Activated CD8-positive, alpha-beta T cell treated with anti-CD3 and anti-CD28 coated beads for 36 hours (primary cell): ENCODE measurements at regions not wholly inside any gene's neighbourhood (a gene's known extent, or its start where the extent isn't known, plus 50 kb on each side); places are given as distances from the start of the nearest gene placed in this dataset.

Experiments
- ATAC-seq: fragments of 200-7000 bp; cut with Tn5 transposase; one replicate; pipeline ENCODE4 v1.10.0; 2021; ENCODE audit warnings: mild to moderate bottlenecking, moderate library complexity
- CTCF ChIA-PET: fragments of 350-600 bp; sonication (Branson Sonifier 250); formaldehyde crosslinking; loops from one replicate; lab custom pipeline; 2021; ENCODE audit warnings: antibody characterized with exemption; lab: Charles Lee
- POLR2A ChIA-PET: fragments of 350-600 bp; sonication (Branson Sonifier 250); formaldehyde crosslinking; loops from one replicate; lab custom pipeline; 2021; ENCODE audit warnings: antibody characterized with exemption; lab: Charles Lee
- DNase-seq: peaks from one replicate; pipeline ENCODE4 v3.0.0-alpha.2; 2020
- H3K27ac Mint-ChIP-seq: one replicate; pipeline ENCODE4 v1.8.0; 2021; ENCODE audit warnings: mild to moderate bottlenecking, mixed read lengths
- H3K27me3 Mint-ChIP-seq: one replicate; pipeline ENCODE4 v1.8.0; 2021; ENCODE audit warnings: mixed read lengths
- H3K36me3 Mint-ChIP-seq: one replicate; pipeline ENCODE4 v1.8.0; 2021; ENCODE audit warnings: low read depth, mixed read lengths
- H3K4me1 Mint-ChIP-seq: one replicate; pipeline ENCODE4 v1.8.0; 2021; ENCODE audit warnings: low read depth, mixed read lengths
- H3K4me3 Mint-ChIP-seq: one replicate; pipeline ENCODE4 v1.8.0; 2021; ENCODE audit warnings: mild to moderate bottlenecking, moderate library complexity, mixed read lengths
- H3K9me3 Mint-ChIP-seq: one replicate; pipeline ENCODE4 v1.8.0; 2021; ENCODE audit warnings: mixed read lengths
- intact Hi-C: fragments of 100-400 bp; cut with micrococcal nuclease; formaldehyde crosslinking; loops from one replicate; pipeline ENCODE4 v1.10.0; 2022
- TF ChIP-seq, protein P1 (sequence below): fragments of 200-600 bp; IDR thresholded peaks from one replicate; pipeline ENCODE4 v1.8.0; 2022; ENCODE audit warnings: antibody characterized with exemption, mild to moderate bottlenecking

DNA sequence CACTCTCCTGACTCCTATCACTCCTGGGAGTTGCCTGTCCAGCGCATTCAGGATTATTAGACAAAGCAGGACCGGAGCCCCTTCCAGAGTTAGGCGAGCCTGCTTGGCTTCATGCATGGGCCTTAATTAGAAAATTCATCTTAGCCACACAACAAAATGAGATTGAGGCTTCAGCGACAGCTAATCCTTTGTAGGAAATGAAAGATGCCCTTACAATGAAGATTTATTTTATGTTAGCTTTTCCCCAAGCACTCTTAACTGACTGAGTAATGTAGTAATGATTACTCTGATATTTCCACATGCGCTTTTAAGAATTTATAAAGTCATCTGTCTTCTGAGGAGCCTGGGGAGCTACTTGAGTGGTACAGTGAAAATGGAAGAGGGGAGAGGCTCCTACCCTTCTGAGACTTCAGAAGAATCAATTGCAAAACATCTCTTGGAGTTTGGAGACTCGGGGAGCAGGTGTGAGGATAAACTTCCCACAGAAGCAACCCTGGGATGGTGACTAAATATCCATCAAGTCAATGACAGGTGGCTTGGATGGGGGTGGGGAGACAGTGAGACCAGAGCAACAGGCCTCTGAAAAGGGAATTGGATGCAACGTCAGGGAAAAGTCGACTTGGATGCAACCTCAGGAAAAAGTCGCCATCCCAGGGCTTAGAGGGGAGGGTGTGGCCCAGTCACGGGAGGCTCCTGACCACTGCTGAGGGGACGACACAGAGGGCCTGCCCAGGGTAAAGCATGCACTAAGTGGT is 434.5 kb upstream of the B3GAT1 start:
- POLR2A ChIA-PET: no interaction called here
- CTCF ChIA-PET: interaction anchor here (1.2 kb wide), 1 partner anchor 22 kb away, joined by 3 read pairs; no protein-coding TSS in a partner anchor
- H3K27me3 Mint-ChIP-seq: peaks cover 14% of the 10 kb centered on the region
- no peak overlapping the region for H3K4me3 Mint-ChIP-seq
- H3K9me3 Mint-ChIP-seq: no peaks in the 10 kb centered on the region
- DNase-seq (no peak), ATAC-seq (no peak)
- TF ChIP-seq, protein P1, sequence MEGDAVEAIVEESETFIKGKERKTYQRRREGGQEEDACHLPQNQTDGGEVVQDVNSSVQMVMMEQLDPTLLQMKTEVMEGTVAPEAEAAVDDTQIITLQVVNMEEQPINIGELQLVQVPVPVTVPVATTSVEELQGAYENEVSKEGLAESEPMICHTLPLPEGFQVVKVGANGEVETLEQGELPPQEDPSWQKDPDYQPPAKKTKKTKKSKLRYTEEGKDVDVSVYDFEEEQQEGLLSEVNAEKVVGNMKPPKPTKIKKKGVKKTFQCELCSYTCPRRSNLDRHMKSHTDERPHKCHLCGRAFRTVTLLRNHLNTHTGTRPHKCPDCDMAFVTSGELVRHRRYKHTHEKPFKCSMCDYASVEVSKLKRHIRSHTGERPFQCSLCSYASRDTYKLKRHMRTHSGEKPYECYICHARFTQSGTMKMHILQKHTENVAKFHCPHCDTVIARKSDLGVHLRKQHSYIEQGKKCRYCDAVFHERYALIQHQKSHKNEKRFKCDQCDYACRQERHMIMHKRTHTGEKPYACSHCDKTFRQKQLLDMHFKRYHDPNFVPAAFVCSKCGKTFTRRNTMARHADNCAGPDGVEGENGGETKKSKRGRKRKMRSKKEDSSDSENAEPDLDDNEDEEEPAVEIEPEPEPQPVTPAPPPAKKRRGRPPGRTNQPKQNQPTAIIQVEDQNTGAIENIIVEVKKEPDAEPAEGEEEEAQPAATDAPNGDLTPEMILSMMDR: no peak
- intact Hi-C loops: no loop called here
- H3K4me1 Mint-ChIP-seq: no peaks in the 10 kb centered on the region
- H3K27ac Mint-ChIP-seq: no peak overlapping the region
- H3K36me3 Mint-ChIP-seq: no peaks in the 10 kb centered on the region

DNA sequence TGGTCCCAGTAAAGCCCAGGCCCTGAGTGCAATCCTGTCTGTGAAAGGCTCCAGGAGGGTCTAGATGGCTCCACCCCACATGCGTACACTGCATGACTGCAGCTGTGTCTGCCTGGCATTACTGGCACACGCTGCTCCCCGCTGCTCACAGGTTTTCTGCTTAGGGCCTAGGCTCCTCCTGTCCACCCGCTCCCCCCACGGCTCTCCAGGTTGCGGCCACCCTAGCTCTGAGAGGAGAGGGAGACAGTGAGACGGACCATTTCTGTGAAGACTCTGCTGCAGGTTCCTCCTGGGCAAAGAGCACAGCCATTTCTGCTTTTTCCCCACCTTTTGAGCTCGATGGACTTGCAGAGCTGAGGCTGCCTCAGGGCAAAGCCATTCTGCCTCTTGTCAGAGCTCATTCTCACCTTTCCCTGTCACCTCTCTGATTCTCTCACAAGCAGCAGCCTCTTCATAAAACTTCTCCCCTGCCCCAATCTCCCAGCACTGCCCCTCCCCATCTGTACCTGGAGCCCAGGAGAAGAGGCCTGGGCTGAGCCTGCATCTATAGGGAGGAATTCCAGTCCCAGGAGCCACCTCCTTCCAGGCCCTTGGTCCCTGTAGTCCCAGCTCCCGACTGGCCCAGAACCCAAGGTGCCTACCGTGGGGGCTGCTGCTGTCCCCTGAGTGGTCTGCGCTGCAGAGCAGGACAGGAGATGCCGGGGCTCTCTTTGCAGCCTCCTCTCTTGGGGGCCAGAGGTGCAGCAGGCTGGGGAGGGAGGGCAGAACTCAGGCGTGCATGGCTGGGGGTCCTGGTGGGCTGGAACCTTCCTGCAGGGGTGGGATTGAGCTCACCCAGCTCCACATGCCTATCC is 433.7 kb upstream of the B3GAT1 start:
- H3K27me3 Mint-ChIP-seq: peaks cover 16% of the 10 kb centered on the region
- no peak for DNase-seq
- no peak overlapping the region for H3K27ac Mint-ChIP-seq
- intact Hi-C loops: no loop called here
- H3K9me3 Mint-ChIP-seq: no peaks in the 10 kb centered on the region
- ChIA-PET POLR2A (no interaction called here), CTCF (interaction anchor here (1.2 kb wide), 1 partner anchor 23 kb away, joined by 3 read pairs; no protein-coding TSS in a partner anchor)
- H3K4me1 Mint-ChIP-seq: no peaks in the 10 kb centered on the region
- no peaks in the 10 kb centered on the region for H3K36me3 Mint-ChIP-seq
- no peak for ATAC-seq
- TF ChIP-seq, protein P1: no peak
- no peak overlapping the region for H3K4me3 Mint-ChIP-seq

DNA sequence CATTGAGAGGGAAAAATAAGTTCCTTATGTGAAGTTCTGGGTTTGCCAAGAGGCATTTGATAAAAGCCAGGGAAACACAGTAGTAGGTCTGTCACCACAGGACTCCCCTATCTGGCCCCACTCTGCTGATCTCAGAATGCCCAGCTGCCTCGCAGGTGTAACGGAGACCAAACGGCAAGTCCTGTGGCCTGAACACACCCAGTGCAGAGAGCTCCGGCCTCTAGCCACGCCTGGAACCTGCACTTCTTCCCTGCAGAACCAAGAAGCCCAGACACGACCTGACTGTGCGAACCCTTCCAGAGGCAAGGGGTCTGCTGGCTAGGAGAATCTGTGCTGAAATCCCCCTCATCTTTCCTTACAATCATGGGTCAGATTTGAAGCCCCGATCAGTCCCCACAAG is 432.8 kb upstream of the B3GAT1 start:
- POLR2A ChIA-PET: no interaction called here
- CTCF ChIA-PET: no interaction called here
- ATAC-seq (no peak), DNase-seq (no peak)
- Mint-ChIP-seq H3K4me3 (no peak overlapping the region), H3K4me1 (no peaks in the 10 kb centered on the region), H3K9me3 (no peaks in the 10 kb centered on the region), H3K27ac (no peak overlapping the region), H3K27me3 (peaks cover 16% of the 10 kb centered on the region), H3K36me3 (no peaks in the 10 kb centered on the region)
- intact Hi-C loops: no loop called here
- TF ChIP-seq, protein P1: no peak

DNA sequence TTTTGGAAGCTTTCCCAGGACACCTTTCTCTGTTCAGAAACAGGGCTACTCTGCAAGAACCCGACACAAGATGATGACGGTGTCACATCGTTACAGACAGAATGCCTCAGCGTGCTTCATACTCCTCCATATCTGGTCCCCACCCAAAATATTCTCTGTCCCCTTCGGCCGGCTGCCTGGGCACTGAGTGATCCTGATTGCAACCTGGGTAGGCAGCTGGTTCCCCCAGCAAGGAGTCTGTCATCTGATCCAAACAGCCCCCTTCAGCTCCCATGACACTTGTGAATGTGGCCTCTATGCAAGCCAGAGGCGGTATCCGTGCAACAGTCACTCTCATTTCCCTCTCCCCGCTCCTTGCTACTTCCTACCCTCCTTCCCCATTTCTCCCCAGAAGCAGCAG is 431.7 kb upstream of the B3GAT1 start:
- ChIA-PET CTCF (interaction anchor here (1.3 kb wide), 1 partner anchor 25 kb away, joined by 3 read pairs; no protein-coding TSS in a partner anchor), POLR2A (no interaction called here)

More for the DNA sequence above, 431.7 kb upstream of the B3GAT1 start:
- no peak overlapping the region for H3K4me3 Mint-ChIP-seq
- intact Hi-C loops: no loop called here
- ATAC-seq (no peak), DNase-seq (no peak)
- H3K27me3 Mint-ChIP-seq: peaks cover 16% of the 10 kb centered on the region
- no peak overlapping the region for H3K27ac Mint-ChIP-seq
- H3K9me3 Mint-ChIP-seq: no peaks in the 10 kb centered on the region
- H3K4me1 Mint-ChIP-seq: no peaks in the 10 kb centered on the region
- no peaks in the 10 kb centered on the region for H3K36me3 Mint-ChIP-seq
- TF ChIP-seq, protein P1: no peak
